ENCODE measurements at regions not wholly inside any gene's neighbourhood (a gene's known extent, or its start where the extent isn't known, plus 50 kb on each side); places are given as distances from the start of the nearest gene placed in this dataset.

- Histone ChIP-seq H3K36me3 (no peaks in the 10 kb centered on the region), H3K9me3 (no peaks in the 10 kb centered on the region), H3K27me3 (peaks cover 0 to 9% (median 0%) of the 10 kb centered on the region in 9 donors), H3K4me1 (no peaks in the 10 kb centered on the region), H3K27ac (no peak overlapping the region), H3K4me3 (no peak overlapping the region)
- TF ChIP-seq POLR2A (IDR thresholded peaks at IDR 0.05): no peak
- TF ChIP-seq, protein P1, sequence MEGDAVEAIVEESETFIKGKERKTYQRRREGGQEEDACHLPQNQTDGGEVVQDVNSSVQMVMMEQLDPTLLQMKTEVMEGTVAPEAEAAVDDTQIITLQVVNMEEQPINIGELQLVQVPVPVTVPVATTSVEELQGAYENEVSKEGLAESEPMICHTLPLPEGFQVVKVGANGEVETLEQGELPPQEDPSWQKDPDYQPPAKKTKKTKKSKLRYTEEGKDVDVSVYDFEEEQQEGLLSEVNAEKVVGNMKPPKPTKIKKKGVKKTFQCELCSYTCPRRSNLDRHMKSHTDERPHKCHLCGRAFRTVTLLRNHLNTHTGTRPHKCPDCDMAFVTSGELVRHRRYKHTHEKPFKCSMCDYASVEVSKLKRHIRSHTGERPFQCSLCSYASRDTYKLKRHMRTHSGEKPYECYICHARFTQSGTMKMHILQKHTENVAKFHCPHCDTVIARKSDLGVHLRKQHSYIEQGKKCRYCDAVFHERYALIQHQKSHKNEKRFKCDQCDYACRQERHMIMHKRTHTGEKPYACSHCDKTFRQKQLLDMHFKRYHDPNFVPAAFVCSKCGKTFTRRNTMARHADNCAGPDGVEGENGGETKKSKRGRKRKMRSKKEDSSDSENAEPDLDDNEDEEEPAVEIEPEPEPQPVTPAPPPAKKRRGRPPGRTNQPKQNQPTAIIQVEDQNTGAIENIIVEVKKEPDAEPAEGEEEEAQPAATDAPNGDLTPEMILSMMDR (IDR thresholded peaks at IDR 0.05): no peak
- 31 to 48% (median 38%) methylated on average over 9 of the region's 9 CpGs for WGBS, 4 donors
- intact Hi-C loops (cut with DNase I): no loop called here
- no peak for ATAC-seq
- no peak for DNase-seq
Observed at GRCh38 chrX:140355922-140356321, 148.9 kb downstream of the SOX3 start.

DNA sequence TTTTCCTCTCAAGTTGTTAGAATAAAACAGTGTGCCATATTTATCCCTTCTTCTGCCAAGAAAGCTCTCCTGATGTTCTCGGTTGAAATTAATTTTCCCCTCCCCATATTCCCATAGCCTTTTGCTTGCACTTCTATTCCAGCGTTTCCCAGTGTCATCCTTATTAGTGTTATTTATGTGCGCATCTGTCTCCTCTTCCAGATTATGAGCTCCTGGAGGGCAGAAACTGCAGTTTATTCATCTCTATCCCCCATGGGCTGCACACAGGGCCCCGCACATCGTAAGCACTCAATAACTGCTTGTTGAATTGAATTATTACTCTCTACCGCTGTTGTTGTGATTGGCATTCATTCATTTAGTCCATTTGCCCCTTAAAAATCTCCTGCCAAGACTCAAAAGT, 149.4 kb downstream of the SOX3 start:
- DNase-seq (no peak), ATAC-seq (no peak)
- intact Hi-C loops (cut with DNase I): no loop called here
- no peak overlapping the region for H3K27ac ChIP-seq
- no peaks in the 10 kb centered on the region for H3K9me3 ChIP-seq
- WGBS, 4 donors: 68 to 79% (median 72%) methylated on average over 6 of the region's 6 CpGs
- no peak overlapping the region for H3K4me3 ChIP-seq
- no peaks in the 10 kb centered on the region for H3K36me3 ChIP-seq
- peaks cover 0 to 6% (median 0%) of the 10 kb centered on the region in 9 donors for H3K27me3 ChIP-seq
- no peaks in the 10 kb centered on the region for H3K4me1 ChIP-seq
- TF ChIP-seq, protein P1 (IDR thresholded peaks at IDR 0.05): no peak
- no peak for TF ChIP-seq POLR2A (IDR thresholded peaks at IDR 0.05)

GRCh38 chrX:140354431-140355120, 150.3 kb downstream of the SOX3 start:
- no peak for DNase-seq
- no peak for ATAC-seq
- no peak overlapping the region for H3K27ac ChIP-seq
- intact Hi-C loops (cut with DNase I): no loop called here
- H3K36me3 ChIP-seq: no peaks in the 10 kb centered on the region
- no peaks in the 10 kb centered on the region for H3K4me1 ChIP-seq
- 31 to 48% (median 37%) methylated on average over 3 of the region's 3 CpGs for WGBS, 4 donors
- no peak overlapping the region for H3K4me3 ChIP-seq
- peaks cover 0 to 6% (median 0%) of the 10 kb centered on the region in 9 donors for H3K27me3 ChIP-seq
- no peaks in the 10 kb centered on the region for H3K9me3 ChIP-seq
- TF ChIP-seq, protein P1 (IDR thresholded peaks at IDR 0.05): no peak
- no peak for TF ChIP-seq POLR2A (IDR thresholded peaks at IDR 0.05)

DNA sequence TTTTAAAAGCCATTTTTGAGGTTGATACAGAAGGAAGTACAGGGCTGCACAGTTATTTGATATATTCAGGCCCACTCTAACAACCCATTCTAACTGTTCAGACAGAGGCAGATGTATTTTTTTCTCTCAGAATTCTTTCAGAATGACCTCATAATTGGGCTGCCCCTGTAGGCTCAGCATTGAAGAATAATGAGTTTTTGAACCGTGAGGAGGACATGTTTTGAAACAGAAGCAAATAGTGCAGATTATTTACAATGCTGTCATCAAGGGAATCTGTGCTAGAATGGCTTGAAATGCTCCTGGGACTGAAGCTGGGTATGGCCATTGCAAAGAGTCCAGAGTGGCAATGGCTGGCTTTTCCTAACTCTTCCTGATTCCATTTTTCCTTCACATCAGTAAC, 158.1 kb downstream of the SOX3 start:
- TF ChIP-seq POLR2A (IDR thresholded peaks at IDR 0.05): no peak
- TF ChIP-seq, protein P1 (IDR thresholded peaks at IDR 0.05): no peak
- WGBS, 4 donors: 22 to 46% (median 29%) methylated on average over 1 of the region's 1 CpG
- intact Hi-C loops (cut with DNase I): no loop called here

More for the DNA sequence above, 158.1 kb downstream of the SOX3 start:
- no peak overlapping the region for H3K4me3 ChIP-seq
- no peaks in the 10 kb centered on the region for H3K9me3 ChIP-seq
- ATAC-seq: no peak
- no peaks in the 10 kb centered on the region for H3K27me3 ChIP-seq
- H3K36me3 ChIP-seq: no peaks in the 10 kb centered on the region
- H3K27ac ChIP-seq: no peak overlapping the region
- H3K4me1 ChIP-seq: no peaks in the 10 kb centered on the region
- no peak for DNase-seq
